CD4-positive, alpha-beta T cell (primary cell): ENCODE measurements at regions not wholly inside any gene's neighbourhood (a gene's known extent, or its start where the extent isn't known, plus 50 kb on each side); places are given as distances from the start of the nearest gene placed in this dataset.

ENCODE experiments used
- ATAC-seq: fragments of 200-7000 bp; cut with Tn5 transposase; one replicate; pipeline ENCODE4 v1.10.0; 2022; ENCODE audit warnings: mild to moderate bottlenecking; ENCODE audit not compliant: poor library complexity
- CTCF ChIA-PET: fragments of 350-600 bp; sonication (Branson Sonifier 250); formaldehyde crosslinking; loops from one replicate; lab custom pipeline; 2021; ENCODE audit warnings: antibody characterized with exemption, inconsistent platforms; lab: Charles Lee
- POLR2A ChIA-PET: fragments of 350-600 bp; sonication (Branson Sonifier 250); formaldehyde crosslinking; loops from one replicate; lab custom pipeline; 2021; ENCODE audit warnings: antibody characterized with exemption, inconsistent platforms; lab: Charles Lee
- DNase-seq, 14 experiments: peaks; one replicate each; pipeline ENCODE4 v3.0.0-alpha.2; 2013 to 2020; ENCODE audit warnings: mixed read lengths in 2 of 14
- H3K27ac ChIP-seq, 2 donors: one replicate each; pipeline versions ENCODE4 v1.5.1 to v1.7.0; 2013; ENCODE audit warnings: low read length in 2 of 2, low read depth in 1 of 2, mild to moderate bottlenecking in 1 of 2
- H3K27me3 ChIP-seq, 2 experiments: 1 replicate in 1 of 2; 2 replicates in 1 of 2; pipeline versions ENCODE4 v1.6.1 to v1.7.0; 2013; ENCODE audit warnings: low read length in 2 of 2, control low read depth in 1 of 2, mild to moderate bottlenecking in 1 of 2, moderate library complexity in 1 of 2; ENCODE audit not compliant: insufficient read depth in 2 of 2, control insufficient read depth in 1 of 2
- H3K36me3 ChIP-seq: one replicate; pipeline ENCODE4 v1.6.1; 2013; ENCODE audit warnings: low read length, control low read depth; ENCODE audit not compliant: insufficient read depth
- H3K4me1 ChIP-seq: one replicate; pipeline ENCODE4 v1.6.1; 2013; ENCODE audit warnings: low read length, control low read depth; ENCODE audit not compliant: insufficient read depth
- H3K4me3 ChIP-seq: one replicate; pipeline ENCODE4 v1.5.1; 2013; ENCODE audit warnings: mild to moderate bottlenecking, low read length, moderate library complexity
- H3K9me3 ChIP-seq, 2 experiments: 1 replicate in 1 of 2; 2 replicates in 1 of 2; pipeline versions ENCODE4 v1.6.1 to v1.7.0; 2013; ENCODE audit warnings: low read length in 2 of 2, mild to moderate bottlenecking in 2 of 2, control low read depth in 1 of 2, moderate library complexity in 1 of 2; ENCODE audit not compliant: control insufficient read depth in 1 of 2, insufficient read depth in 1 of 2
- H3K27ac Mint-ChIP-seq: one replicate; pipeline ENCODE4 v1.8.0; 2020; ENCODE audit warnings: mixed read lengths
- H3K27me3 Mint-ChIP-seq: one replicate; pipeline ENCODE4 v1.8.0; 2021; ENCODE audit warnings: mixed read lengths
- H3K36me3 Mint-ChIP-seq: one replicate; pipeline ENCODE4 v1.8.0; 2021; ENCODE audit warnings: low read depth, mixed read lengths
- H3K4me1 Mint-ChIP-seq: one replicate; pipeline ENCODE4 v1.8.0; 2021; ENCODE audit warnings: low read depth, mixed read lengths
- H3K4me3 Mint-ChIP-seq: one replicate; pipeline ENCODE4 v1.8.0; 2020; ENCODE audit warnings: mild to moderate bottlenecking, mixed read lengths
- H3K9me3 Mint-ChIP-seq: one replicate; pipeline ENCODE4 v1.8.0; 2020; ENCODE audit warnings: mixed read lengths
- CTCF ChIP-seq: fragments of 200-600 bp; IDR thresholded peaks from one replicate; pipeline ENCODE4 v1.8.0; 2022; ENCODE audit warnings: antibody characterized with exemption, mild to moderate bottlenecking
- intact Hi-C, 2 experiments: fragments of 100-400 bp; cut with DNase I in 1 of 2; cut with micrococcal nuclease in 1 of 2; formaldehyde crosslinking; loops; one replicate each; pipeline versions ENCODE4 v1.15.1 to v1.9.0; 2023 to 2025; cut with DNase I, micrococcal nuclease

- ChIA-PET CTCF (no interaction called here), POLR2A (no interaction called here)
- Histone ChIP-seq H3K36me3 (no peaks in the 10 kb centered on the region), H3K4me3 (no peak overlapping the region), H3K4me1 (no peaks in the 10 kb centered on the region), H3K27ac (no peak overlapping the region), H3K9me3 (no peaks in the 10 kb centered on the region), H3K27me3 (no peaks in the 10 kb centered on the region)
- no peaks in the 10 kb centered on the region for H3K27me3 Mint-ChIP-seq
- DNase-seq (no peak), ATAC-seq (no peak)
- no peaks in the 10 kb centered on the region for H3K4me1 Mint-ChIP-seq
- no peaks in the 10 kb centered on the region for H3K9me3 Mint-ChIP-seq
- TF ChIP-seq CTCF: no peak
- intact Hi-C loops: no loop called here
- H3K36me3 Mint-ChIP-seq: no peaks in the 10 kb centered on the region
- H3K4me3 Mint-ChIP-seq: no peak overlapping the region
- H3K27ac Mint-ChIP-seq: no peak overlapping the region
Measured at GRCh38 chr12:43148691-43149090, 403.3 kb downstream of the ADAMTS20 start.

DNA sequence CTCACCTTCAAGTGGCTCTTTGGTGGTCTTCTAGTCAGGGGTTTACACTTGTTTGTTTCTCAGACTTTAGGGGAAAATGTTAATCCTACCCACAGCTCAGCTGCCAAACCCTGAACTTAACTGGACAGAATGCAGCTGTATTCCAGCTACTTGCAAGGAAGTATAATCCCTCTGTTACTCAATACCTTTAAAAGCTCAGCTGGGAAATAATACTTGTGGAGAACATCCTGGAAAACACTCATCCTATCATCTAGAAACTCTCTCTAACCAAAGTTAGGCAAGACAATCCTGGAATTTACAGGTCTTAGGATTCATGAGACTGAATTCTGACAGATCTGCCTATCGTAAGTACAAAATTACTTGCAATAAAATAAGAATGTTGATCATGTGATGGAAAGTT is 404.1 kb downstream of the ADAMTS20 start:
- TF ChIP-seq CTCF: no peak
- POLR2A ChIA-PET: interaction anchor here (0.6 kb wide), 1 partner anchor 1005 kb away, joined by 3 read pairs; no protein-coding TSS in a partner anchor
- Mint-ChIP-seq H3K4me1 (no peaks in the 10 kb centered on the region), H3K4me3 (no peak overlapping the region), H3K27me3 (no peaks in the 10 kb centered on the region), H3K27ac (no peak overlapping the region), H3K36me3 (no peaks in the 10 kb centered on the region), H3K9me3 (no peaks in the 10 kb centered on the region)
- Histone ChIP-seq H3K27me3 (no peaks in the 10 kb centered on the region), H3K27ac (no peak overlapping the region), H3K4me3 (no peak overlapping the region), H3K4me1 (no peaks in the 10 kb centered on the region), H3K36me3 (no peaks in the 10 kb centered on the region), H3K9me3 (no peaks in the 10 kb centered on the region)
- ATAC-seq (no peak), DNase-seq (no peak)
- intact Hi-C loops: no loop called here
- CTCF ChIA-PET: no interaction called here

DNA sequence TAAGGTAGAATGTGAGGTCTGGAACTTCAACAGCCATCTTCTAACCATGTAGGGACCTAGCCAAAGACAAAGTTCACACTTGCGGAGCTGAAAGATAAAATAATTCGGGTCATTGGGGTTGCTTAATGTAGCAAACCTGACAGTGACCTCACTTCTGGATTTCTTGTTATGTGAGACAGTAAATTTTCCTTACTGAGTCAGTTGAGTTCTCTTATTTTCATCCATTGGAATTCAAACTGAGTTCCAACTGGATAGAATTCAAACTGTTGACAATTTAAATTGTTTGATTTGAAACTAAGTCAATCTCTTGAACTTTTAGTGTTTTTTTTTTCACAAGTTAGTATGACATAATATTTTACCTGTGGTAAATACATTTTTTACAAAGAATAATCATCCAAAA is 406.5 kb downstream of the ADAMTS20 start:
- H3K36me3 ChIP-seq: no peaks in the 10 kb centered on the region
- ATAC-seq: no peak
- Mint-ChIP-seq H3K4me3 (no peak overlapping the region), H3K27me3 (no peaks in the 10 kb centered on the region), H3K9me3 (no peaks in the 10 kb centered on the region), H3K4me1 (no peaks in the 10 kb centered on the region), H3K27ac (no peak overlapping the region), H3K36me3 (no peaks in the 10 kb centered on the region)
- H3K27ac ChIP-seq: no peak overlapping the region
- no peak for TF ChIP-seq CTCF
- POLR2A ChIA-PET: no interaction called here
- H3K4me1 ChIP-seq: no peaks in the 10 kb centered on the region
- H3K9me3 ChIP-seq: no peaks in the 10 kb centered on the region
- no peaks in the 10 kb centered on the region for H3K27me3 ChIP-seq
- intact Hi-C loops: no loop called here
- DNase-seq: no peak
- CTCF ChIA-PET: no interaction called here
- no peak overlapping the region for H3K4me3 ChIP-seq
